Keratinocyte (primary cell): ENCODE measurements at regions not wholly inside any gene's neighbourhood (a gene's known extent, or its start where the extent isn't known, plus 50 kb on each side); places are given as distances from the start of the nearest gene placed in this dataset.

Source experiments
- DNase-seq: peaks from one replicate; pipeline ENCODE4 v3.0.0-alpha.2; 2011; ENCODE audit warnings: low read depth, missing footprints, low spot score
- FAIRE-seq: peaks from 2 replicates; lab custom pipeline; 2011; peaks lifted over from hg19 to GRCh38; lab: Jason Lieb, UNC
- H2AFZ ChIP-seq: 2 replicates; pipeline ENCODE4 v1.6.0; 2012; ENCODE audit warnings: low read length, control low read depth, inconsistent platforms; ENCODE audit not compliant: control insufficient read depth
- H3K27ac ChIP-seq: 2 replicates; pipeline ENCODE4 v1.5.1; 2011; ENCODE audit warnings: low read length; ENCODE audit not compliant: control insufficient read depth, insufficient read depth
- H3K27me3 ChIP-seq: 3 replicates; pipeline ENCODE4 v1.6.0; 2011; ENCODE audit warnings: low read length; ENCODE audit not compliant: control insufficient read depth, insufficient read depth; ENCODE audit errors: extremely low read depth
- H3K36me3 ChIP-seq, 2 experiments: 2 replicates in 1 of 2; 3 replicates in 1 of 2; pipeline ENCODE4 v1.5.1; 2011; ENCODE audit warnings: low read length in 2 of 2, mild to moderate bottlenecking in 1 of 2; ENCODE audit not compliant: control insufficient read depth in 2 of 2, insufficient read depth in 2 of 2; ENCODE audit errors: extremely low read depth in 1 of 2
- H3K4me1 ChIP-seq: 3 replicates; pipeline ENCODE4 v1.5.1; 2011; ENCODE audit warnings: low read length; ENCODE audit not compliant: control insufficient read depth, insufficient read depth; ENCODE audit errors: extremely low read depth
- H3K4me2 ChIP-seq: 3 replicates; pipeline ENCODE4 v1.6.0; 2011; ENCODE audit warnings: low read depth, low read length; ENCODE audit not compliant: control insufficient read depth, insufficient read depth; ENCODE audit errors: extremely low read depth
- H3K4me3 ChIP-seq, 3 experiments: fragments of 200-600 bp in 1 of 3; sonication (generic) in 1 of 3; 2 replicates in 2 of 3; 3 replicates in 1 of 3; pipeline ENCODE4 v1.5.1; 2011 to 2016; ENCODE audit warnings: low read length in 3 of 3, mild to moderate bottlenecking in 3 of 3, control low read depth in 2 of 3, inconsistent platforms in 1 of 3, low read depth in 1 of 3, mixed read lengths in 1 of 3, mixed run types in 1 of 3, moderate library complexity in 1 of 3; ENCODE audit not compliant: control insufficient read depth in 2 of 3, insufficient read depth in 2 of 3; ENCODE audit errors: extremely low read depth in 1 of 3
- H3K79me2 ChIP-seq: 2 replicates; pipeline ENCODE4 v1.6.0; 2012; ENCODE audit warnings: low read length; ENCODE audit not compliant: control insufficient read depth, insufficient read depth
- H3K9ac ChIP-seq: 3 replicates; pipeline ENCODE4 v1.6.0; 2011; ENCODE audit warnings: low read length; ENCODE audit not compliant: control insufficient read depth, insufficient read depth; ENCODE audit errors: extremely low read depth
- H3K9me1 ChIP-seq: 3 replicates; pipeline ENCODE4 v1.6.0; 2011; ENCODE audit warnings: low read length; ENCODE audit not compliant: control insufficient read depth, insufficient read depth; ENCODE audit errors: extremely low read depth
- H3K9me3 ChIP-seq: 2 replicates; pipeline ENCODE4 v1.5.1; 2012; ENCODE audit warnings: low read depth, low read length; ENCODE audit not compliant: control insufficient read depth
- H4K20me1 ChIP-seq: 3 replicates; pipeline ENCODE4 v1.6.0; 2011; ENCODE audit warnings: low read length; ENCODE audit not compliant: control insufficient read depth, insufficient read depth; ENCODE audit errors: extremely low read depth
- EZH2 ChIP-seq: IDR thresholded peaks from one replicate; pipeline ENCODE4 v1.6.1; 2012; ENCODE audit warnings: inconsistent platforms, mild to moderate bottlenecking, low read length, moderate library complexity
- dilution Hi-C: fragments of 300-500 bp; cut with MboI; formaldehyde crosslinking; loops from one replicate; pipeline ENCODE4 v1.7.0; 2020; ENCODE audit warnings: low sequenced_read_pairs; ENCODE audit not compliant: extremely low pct_ligation_motif_present
- TF ChIP-seq, protein P1 (sequence below), 3 experiments: IDR thresholded peaks in 1 of 3; conservative IDR thresholded peaks in 1 of 3; optimal IDR thresholded peaks in 1 of 3; 2 replicates in 2 of 3; 3 replicates in 1 of 3; pipeline versions ENCODE3 to v1.5.1; 2011; ENCODE audit warnings: low read length in 3 of 3, mild to moderate bottlenecking in 3 of 3, moderate library complexity in 2 of 3, control low read depth in 1 of 3, inconsistent platforms in 1 of 3; ENCODE audit not compliant: insufficient read depth in 2 of 3; ENCODE audit errors: extremely low read depth in 1 of 3

DNA sequence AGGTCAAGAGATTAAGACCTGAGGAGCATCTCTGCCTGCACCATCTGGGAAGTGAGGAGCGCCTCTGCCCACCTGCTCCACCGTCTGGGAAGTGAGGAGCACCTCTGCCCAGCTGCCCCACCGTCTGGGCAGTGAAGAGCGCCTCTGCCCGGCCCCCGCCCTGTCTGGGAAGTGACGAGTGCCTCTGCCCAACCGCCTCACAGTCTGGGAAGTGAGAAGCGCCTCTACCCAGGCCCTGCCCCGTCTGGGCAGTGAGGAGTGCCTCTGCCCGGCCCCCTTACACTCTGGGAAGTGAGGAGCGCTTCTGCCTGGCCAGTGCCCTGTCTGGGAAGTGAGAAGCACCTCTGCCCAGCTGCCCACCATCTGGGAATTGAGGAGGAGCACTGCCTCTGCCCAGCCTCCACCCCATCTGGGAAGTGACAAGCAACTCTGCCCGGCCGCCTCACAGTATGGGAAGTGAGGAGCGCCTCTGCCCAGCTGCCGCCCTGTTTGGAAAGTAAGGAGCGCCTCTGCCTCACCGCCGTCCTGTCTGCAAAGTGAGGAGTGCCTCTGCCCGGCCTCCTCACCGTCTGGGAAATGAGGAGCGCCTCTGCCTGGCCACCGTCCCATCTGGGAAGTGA is 270.4 kb upstream of the NRSN1 start:
- no peaks in the 10 kb centered on the region for H3K4me1 ChIP-seq
- no peaks in the 10 kb centered on the region for H3K9me1 ChIP-seq
- no peak for FAIRE-seq
- no peaks in the 10 kb centered on the region for H3K27me3 ChIP-seq
- H3K27ac ChIP-seq: no peak overlapping the region
- H3K4me2 ChIP-seq: no peak overlapping the region
- no peak for TF ChIP-seq EZH2
- TF ChIP-seq, protein P1, sequence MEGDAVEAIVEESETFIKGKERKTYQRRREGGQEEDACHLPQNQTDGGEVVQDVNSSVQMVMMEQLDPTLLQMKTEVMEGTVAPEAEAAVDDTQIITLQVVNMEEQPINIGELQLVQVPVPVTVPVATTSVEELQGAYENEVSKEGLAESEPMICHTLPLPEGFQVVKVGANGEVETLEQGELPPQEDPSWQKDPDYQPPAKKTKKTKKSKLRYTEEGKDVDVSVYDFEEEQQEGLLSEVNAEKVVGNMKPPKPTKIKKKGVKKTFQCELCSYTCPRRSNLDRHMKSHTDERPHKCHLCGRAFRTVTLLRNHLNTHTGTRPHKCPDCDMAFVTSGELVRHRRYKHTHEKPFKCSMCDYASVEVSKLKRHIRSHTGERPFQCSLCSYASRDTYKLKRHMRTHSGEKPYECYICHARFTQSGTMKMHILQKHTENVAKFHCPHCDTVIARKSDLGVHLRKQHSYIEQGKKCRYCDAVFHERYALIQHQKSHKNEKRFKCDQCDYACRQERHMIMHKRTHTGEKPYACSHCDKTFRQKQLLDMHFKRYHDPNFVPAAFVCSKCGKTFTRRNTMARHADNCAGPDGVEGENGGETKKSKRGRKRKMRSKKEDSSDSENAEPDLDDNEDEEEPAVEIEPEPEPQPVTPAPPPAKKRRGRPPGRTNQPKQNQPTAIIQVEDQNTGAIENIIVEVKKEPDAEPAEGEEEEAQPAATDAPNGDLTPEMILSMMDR (optimal IDR thresholded peaks at IDR 0.05 in 1 of 3, IDR thresholded peaks at IDR 0.05 in 1 of 3, conservative IDR thresholded peaks at IDR 0.05 in 1 of 3; ENCODE audit: extremely low read depth in 1 of 3, insufficient read depth in 2 of 3, low read length in 3 of 3): no peak
- dilution Hi-C loops: no loop called here
- H3K79me2 ChIP-seq: no peaks in the 10 kb centered on the region
- H3K9ac ChIP-seq: no peak overlapping the region
- H4K20me1 ChIP-seq: no peaks in the 10 kb centered on the region
- no peak overlapping the region for H3K4me3 ChIP-seq
- no peaks in the 10 kb centered on the region for H3K36me3 ChIP-seq
- DNase-seq: no peak
- H3K9me3 ChIP-seq: no peaks in the 10 kb centered on the region
- H2AFZ ChIP-seq: no peak overlapping the region

DNA sequence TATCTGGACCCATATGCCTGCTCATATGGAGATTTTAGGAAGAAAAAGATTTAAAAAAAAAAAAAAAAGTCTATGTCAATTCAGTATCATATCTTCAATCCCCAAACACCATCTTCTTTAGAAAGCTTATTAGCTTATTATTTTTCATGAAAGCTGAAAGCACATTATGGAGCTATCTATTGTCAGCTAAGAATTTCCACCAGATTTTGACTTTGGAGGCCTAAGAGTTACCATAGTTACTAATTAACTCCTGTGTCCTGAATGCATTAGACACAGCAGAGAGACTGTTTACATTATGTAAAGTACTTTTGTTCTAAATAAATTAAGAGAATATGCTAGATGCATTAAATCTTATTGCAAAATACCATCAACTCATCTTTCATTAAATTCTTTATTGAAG is 255.5 kb upstream of the NRSN1 start:
- Histone ChIP-seq H3K9me1 (no peaks in the 10 kb centered on the region), H3K9me3 (no peaks in the 10 kb centered on the region), H3K4me2 (no peak overlapping the region), H4K20me1 (no peaks in the 10 kb centered on the region), H3K4me1 (no peaks in the 10 kb centered on the region), H3K27me3 (no peaks in the 10 kb centered on the region), H3K4me3 (no peak overlapping the region), H3K27ac (no peak overlapping the region), H3K79me2 (no peaks in the 10 kb centered on the region), H2AFZ (no peak overlapping the region), H3K36me3 (no peaks in the 10 kb centered on the region), H3K9ac (no peak overlapping the region)
- dilution Hi-C loops: no loop called here
- no peak for TF ChIP-seq EZH2
- TF ChIP-seq, protein P1 (optimal IDR thresholded peaks at IDR 0.05 in 1 of 3, IDR thresholded peaks at IDR 0.05 in 1 of 3, conservative IDR thresholded peaks at IDR 0.05 in 1 of 3; ENCODE audit: extremely low read depth in 1 of 3, insufficient read depth in 2 of 3, low read length in 3 of 3): no peak
- no peak for DNase-seq
- FAIRE-seq: no peak
